HepG2 (cell line): ENCODE measurements at regions not wholly inside any gene's neighbourhood (a gene's known extent, or its start where the extent isn't known, plus 50 kb on each side); places are given as distances from the start of the nearest gene placed in this dataset.

Experiments used
- ATAC-seq: fragments of 200-7000 bp; cut with Tn5 transposase; 3 replicates; pipeline ENCODE4 v1.9.1; 2020; ENCODE audit warnings: mild to moderate bottlenecking, moderate library complexity
- BruUV-seq: library from RNA; stranded (reverse); fragments of 400-500 nt; replicated peaks from 2 replicates; lab custom pipeline; 2021; lab: Mats Ljungman, UMichigan
- CTCF ChIA-PET: fragments of 300-600 bp; formaldehyde crosslinking; extraction: SDS; loops from one replicate; lab custom pipeline; 2021; ENCODE audit warnings: low total read pairs, inconsistent platforms, low intra/inter-chr PET ratio; lab: Yijun Ruan, JAX
- POLR2A ChIA-PET: fragments of 350-600 bp; sonication (Branson Sonifier 250); formaldehyde crosslinking; loops from one replicate; lab custom pipeline; 2020; ENCODE audit warnings: antibody characterized with exemption, inconsistent platforms; lab: Yijun Ruan, JAX
- DNase-seq: peaks from one replicate; pipeline ENCODE4 v3.0.0-alpha.2; 2015; ENCODE audit warnings: low spot score
- FAIRE-seq: peaks from 3 replicates; lab custom pipeline; 2011; peaks lifted over from hg19 to GRCh38; lab: Jason Lieb, UNC
- H2AFZ ChIP-seq: one replicate; pipeline ENCODE4 v1.6.1; 2011; ENCODE audit warnings: low read length, inconsistent platforms
- H3K27ac ChIP-seq: fragments of 300-600 bp; 3 replicates; pipeline ENCODE4 v1.8.0; 2011; ENCODE audit warnings: mixed run types, mild to moderate bottlenecking, mixed read lengths, low read length, inconsistent platforms; ENCODE audit not compliant: insufficient read depth; ENCODE audit errors: extremely low read length
- H3K27me3 ChIP-seq, 2 experiments: fragments of 200-600 bp in 1 of 2; 2 replicates in 1 of 2; 3 replicates in 1 of 2; pipeline versions ENCODE4 v1.6.0 to v1.8.0; 2011; ENCODE audit warnings: low read length in 2 of 2, mild to moderate bottlenecking in 2 of 2, moderate library complexity in 2 of 2, inconsistent platforms in 1 of 2; ENCODE audit not compliant: insufficient read depth in 2 of 2, control insufficient read depth in 1 of 2
- H3K36me3 ChIP-seq, 2 experiments: fragments of 200-600 bp in 1 of 2; replicated peaks in 1 of 2; 2 replicates in 1 of 2; 3 replicates in 1 of 2; pipeline versions ENCODE4 v1.5.1 to v1.8.0; 2011; ENCODE audit warnings: low read length in 2 of 2, inconsistent platforms in 1 of 2; ENCODE audit not compliant: insufficient read depth in 2 of 2, control insufficient read depth in 1 of 2
- H3K4me1 ChIP-seq: 2 replicates; pipeline ENCODE4 v1.5.1; 2012; ENCODE audit warnings: low read length, inconsistent platforms; ENCODE audit not compliant: insufficient read depth
- H3K4me2 ChIP-seq: 2 replicates; pipeline ENCODE4 v1.6.0; 2011; ENCODE audit warnings: low read depth, low read length, inconsistent platforms
- H3K4me3 ChIP-seq, 3 experiments: fragments of 200-600 bp in 1 of 3; sonication (generic), shearing (Covaris generic) in 1 of 3; replicated peaks in 1 of 3; 2 replicates each; pipeline ENCODE4 v1.5.1; 2011 to 2016; ENCODE audit warnings: low read length in 3 of 3, inconsistent platforms in 2 of 3, low read depth in 2 of 3, mild to moderate bottlenecking in 2 of 3, control low read depth in 1 of 3, mixed read lengths in 1 of 3; ENCODE audit not compliant: insufficient read depth in 1 of 3
- H3K79me2 ChIP-seq: one replicate; pipeline ENCODE4 v1.6.1; 2011; ENCODE audit warnings: low read length, inconsistent platforms; ENCODE audit not compliant: insufficient read depth
- H3K9ac ChIP-seq: 2 replicates; pipeline ENCODE4 v1.6.0; 2011; ENCODE audit warnings: mild to moderate bottlenecking, low read depth, low read length, inconsistent platforms; ENCODE audit not compliant: insufficient read depth
- H3K9me3 ChIP-seq: 2 replicates; pipeline ENCODE4 v1.5.1; 2012; ENCODE audit warnings: mild to moderate bottlenecking, low read length
- H4K20me1 ChIP-seq: 2 replicates; pipeline ENCODE4 v1.6.0; 2011; ENCODE audit warnings: inconsistent platforms, mild to moderate bottlenecking, low read length, moderate library complexity; ENCODE audit not compliant: insufficient read depth
- HIVEP1 ChIP-seq: sonication (generic); formaldehyde crosslinking; IDR thresholded peaks from 2 replicates; pipeline ENCODE4 v1.4.0; 2020; ENCODE audit warnings: mild to moderate bottlenecking, missing genetic modification reagents
- JUND ChIP-seq: sonication (generic); formaldehyde crosslinking; IDR thresholded peaks from 2 replicates; pipeline ENCODE4 v1.8.0; 2022; ENCODE audit warnings: mild to moderate bottlenecking, missing genetic modification reagents
- MIER2 ChIP-seq: IDR thresholded peaks from 2 replicates; pipeline ENCODE4 v1.6.1; 2016; ENCODE audit warnings: missing biosample characterization, missing genetic modification reagents
- SKI ChIP-seq: fragments of 450-650 bp; IDR thresholded peaks from one replicate; pipeline ENCODE4 v1.6.1; 2018; ENCODE audit warnings: mild to moderate bottlenecking; ENCODE audit not compliant: partially characterized antibody
- TMF1 ChIP-seq: sonication (generic); formaldehyde crosslinking; IDR thresholded peaks from 2 replicates; pipeline ENCODE4 v1.8.1; 2022; ENCODE audit warnings: low read depth, missing genetic modification reagents
- ZNF235 ChIP-seq: sonication (generic); formaldehyde crosslinking; IDR thresholded peaks from 2 replicates; pipeline ENCODE4 v1.8.1; 2023; ENCODE audit warnings: mild to moderate bottlenecking, missing genetic modification reagents, borderline replicate concordance
- ZNF556 ChIP-seq: sonication (generic); formaldehyde crosslinking; IDR thresholded peaks from 2 replicates; pipeline ENCODE4 v1.4.0; 2020; ENCODE audit warnings: mild to moderate bottlenecking, missing genetic modification reagents, borderline replicate concordance
- ZSCAN25 ChIP-seq: sonication (generic); formaldehyde crosslinking; IDR thresholded peaks from 2 replicates; pipeline ENCODE4 v1.8.0; 2022; ENCODE audit warnings: mild to moderate bottlenecking, missing genetic modification reagents
- WGBS: methylation state at CpG from one replicate; pipeline ENCODE4 v1.1.6; 2017; ENCODE audit warnings: low lambda C conversion rate; 5-methylcytosine and 5-hydroxymethylcytosine counted together
- in situ Hi-C: cut with HindIII; loops from 2 replicates; pipeline ENCODE4 v1.10.0; 2017; ENCODE audit warnings: low pct_unique_long_range_greater_than_20kb; ENCODE audit not compliant: extremely low pct_ligation_motif_present
- intact Hi-C: fragments of 100-400 bp; cut with micrococcal nuclease; formaldehyde crosslinking; loops from one replicate; pipeline ENCODE4 v1.10.0; 2022; ENCODE audit not compliant: unreplicated experiment
- TF ChIP-seq, protein P1 (sequence below): sonication (generic); formaldehyde crosslinking; conservative IDR thresholded peaks from 2 replicates; pipeline ENCODE4 v1.8.1; 2023; ENCODE audit warnings: missing genetic modification reagents
- TF ChIP-seq, protein P2 (sequence below): sonication (generic); formaldehyde crosslinking; IDR thresholded peaks from 2 replicates; pipeline ENCODE4 v1.5.0; 2020; ENCODE audit warnings: mild to moderate bottlenecking, missing genetic modification reagents
- TF ChIP-seq, protein P3 (sequence below): sonication (generic); formaldehyde crosslinking; IDR thresholded peaks from 2 replicates; pipeline ENCODE4 v1.4.0; 2020; ENCODE audit warnings: missing genetic modification reagents
- TF ChIP-seq, protein P4 (sequence below): sonication (generic); formaldehyde crosslinking; IDR thresholded peaks from 2 replicates; pipeline ENCODE4 v1.4.0; 2020; ENCODE audit warnings: missing genetic modification reagents, mild to moderate bottlenecking, borderline replicate concordance

DNA sequence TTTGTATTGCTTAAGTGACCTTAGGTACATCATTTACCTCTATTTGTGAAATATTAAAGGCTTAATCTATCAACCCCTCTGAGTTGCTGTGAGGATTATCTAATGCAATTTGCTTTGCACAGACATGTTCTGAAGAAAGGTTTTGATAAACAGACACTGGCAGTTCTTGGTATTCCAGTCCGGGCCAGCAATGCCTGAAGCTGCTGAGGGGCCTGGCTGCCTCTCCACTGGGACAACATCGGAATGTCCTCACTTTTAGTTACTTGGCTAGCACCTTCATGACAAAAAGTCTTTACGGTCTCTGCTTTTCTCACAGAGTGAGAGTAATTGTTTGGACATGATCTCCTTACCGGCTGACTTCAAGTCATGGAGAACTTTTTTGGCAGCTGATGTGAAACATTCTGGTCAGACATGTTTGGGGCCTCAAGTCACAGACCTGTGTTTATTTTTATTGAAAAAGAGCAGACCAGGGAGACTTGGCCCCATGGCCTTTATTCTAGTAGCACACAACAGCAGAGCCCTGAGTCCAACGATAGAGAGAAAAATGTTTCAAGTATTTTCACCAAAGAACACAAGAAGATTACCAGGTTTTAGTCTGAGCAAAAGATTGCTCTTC, 1112.3 kb upstream of the FANCL start:
- FAIRE-seq (no peak), ATAC-seq (no peak), DNase-seq (no peak)
- Histone ChIP-seq H4K20me1 (no peaks in the 10 kb centered on the region), H3K27ac (no peak overlapping the region), H3K9me3 (no peaks in the 10 kb centered on the region), H3K4me2 (no peak overlapping the region), H2AFZ (no peak overlapping the region), H3K27me3 (no peaks in the 10 kb centered on the region), H3K9ac (no peak overlapping the region), H3K4me1 (no peaks in the 10 kb centered on the region), H3K79me2 (no peaks in the 10 kb centered on the region), H3K36me3 (no peaks in the 10 kb centered on the region), H3K4me3 (no peak overlapping the region)
- intact Hi-C loops (no loop called here), in situ Hi-C loops (no loop called here)
- WGBS, result 32% methylated on average over 5 of the region's 5 CpGs
- POLR2A ChIA-PET, result no interaction called here
- no TSS peak for BruUV-seq
- CTCF ChIA-PET, result no interaction called here
- TF ChIP-seq, protein P1, sequence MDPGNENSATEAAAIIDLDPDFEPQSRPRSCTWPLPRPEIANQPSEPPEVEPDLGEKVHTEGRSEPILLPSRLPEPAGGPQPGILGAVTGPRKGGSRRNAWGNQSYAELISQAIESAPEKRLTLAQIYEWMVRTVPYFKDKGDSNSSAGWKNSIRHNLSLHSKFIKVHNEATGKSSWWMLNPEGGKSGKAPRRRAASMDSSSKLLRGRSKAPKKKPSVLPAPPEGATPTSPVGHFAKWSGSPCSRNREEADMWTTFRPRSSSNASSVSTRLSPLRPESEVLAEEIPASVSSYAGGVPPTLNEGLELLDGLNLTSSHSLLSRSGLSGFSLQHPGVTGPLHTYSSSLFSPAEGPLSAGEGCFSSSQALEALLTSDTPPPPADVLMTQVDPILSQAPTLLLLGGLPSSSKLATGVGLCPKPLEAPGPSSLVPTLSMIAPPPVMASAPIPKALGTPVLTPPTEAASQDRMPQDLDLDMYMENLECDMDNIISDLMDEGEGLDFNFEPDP (CRISPR knock-in tag), result no peak
- TF ChIP-seq, protein P2, sequence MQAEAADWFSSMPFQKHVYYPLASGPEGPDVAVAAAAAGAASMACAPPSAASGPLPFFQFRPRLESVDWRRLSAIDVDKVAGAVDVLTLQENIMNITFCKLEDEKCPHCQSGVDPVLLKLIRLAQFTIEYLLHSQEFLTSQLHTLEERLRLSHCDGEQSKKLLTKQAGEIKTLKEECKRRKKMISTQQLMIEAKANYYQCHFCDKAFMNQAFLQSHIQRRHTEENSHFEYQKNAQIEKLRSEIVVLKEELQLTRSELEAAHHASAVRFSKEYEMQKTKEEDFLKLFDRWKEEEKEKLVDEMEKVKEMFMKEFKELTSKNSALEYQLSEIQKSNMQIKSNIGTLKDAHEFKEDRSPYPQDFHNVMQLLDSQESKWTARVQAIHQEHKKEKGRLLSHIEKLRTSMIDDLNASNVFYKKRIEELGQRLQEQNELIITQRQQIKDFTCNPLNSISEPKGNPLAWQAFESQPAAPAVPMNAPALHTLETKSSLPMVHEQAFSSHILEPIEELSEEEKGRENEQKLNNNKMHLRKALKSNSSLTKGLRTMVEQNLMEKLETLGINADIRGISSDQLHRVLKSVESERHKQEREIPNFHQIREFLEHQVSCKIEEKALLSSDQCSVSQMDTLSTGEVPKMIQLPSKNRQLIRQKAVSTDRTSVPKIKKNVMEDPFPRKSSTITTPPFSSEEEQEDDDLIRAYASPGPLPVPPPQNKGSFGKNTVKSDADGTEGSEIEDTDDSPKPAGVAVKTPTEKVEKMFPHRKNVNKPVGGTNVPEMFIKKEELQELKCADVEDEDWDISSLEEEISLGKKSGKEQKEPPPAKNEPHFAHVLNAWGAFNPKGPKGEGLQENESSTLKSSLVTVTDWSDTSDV (CRISPR knock-in tag), result no peak
- TF ChIP-seq ZNF235 (CRISPR knock-in tag) (no peak), TMF1 (no peak), JUND (CRISPR knock-in tag) (no peak), SKI (no peak), ZNF556 (no peak), HIVEP1 (CRISPR knock-in tag) (no peak), ZSCAN25 (no peak), MIER2 (no peak)
- TF ChIP-seq, protein P3, sequence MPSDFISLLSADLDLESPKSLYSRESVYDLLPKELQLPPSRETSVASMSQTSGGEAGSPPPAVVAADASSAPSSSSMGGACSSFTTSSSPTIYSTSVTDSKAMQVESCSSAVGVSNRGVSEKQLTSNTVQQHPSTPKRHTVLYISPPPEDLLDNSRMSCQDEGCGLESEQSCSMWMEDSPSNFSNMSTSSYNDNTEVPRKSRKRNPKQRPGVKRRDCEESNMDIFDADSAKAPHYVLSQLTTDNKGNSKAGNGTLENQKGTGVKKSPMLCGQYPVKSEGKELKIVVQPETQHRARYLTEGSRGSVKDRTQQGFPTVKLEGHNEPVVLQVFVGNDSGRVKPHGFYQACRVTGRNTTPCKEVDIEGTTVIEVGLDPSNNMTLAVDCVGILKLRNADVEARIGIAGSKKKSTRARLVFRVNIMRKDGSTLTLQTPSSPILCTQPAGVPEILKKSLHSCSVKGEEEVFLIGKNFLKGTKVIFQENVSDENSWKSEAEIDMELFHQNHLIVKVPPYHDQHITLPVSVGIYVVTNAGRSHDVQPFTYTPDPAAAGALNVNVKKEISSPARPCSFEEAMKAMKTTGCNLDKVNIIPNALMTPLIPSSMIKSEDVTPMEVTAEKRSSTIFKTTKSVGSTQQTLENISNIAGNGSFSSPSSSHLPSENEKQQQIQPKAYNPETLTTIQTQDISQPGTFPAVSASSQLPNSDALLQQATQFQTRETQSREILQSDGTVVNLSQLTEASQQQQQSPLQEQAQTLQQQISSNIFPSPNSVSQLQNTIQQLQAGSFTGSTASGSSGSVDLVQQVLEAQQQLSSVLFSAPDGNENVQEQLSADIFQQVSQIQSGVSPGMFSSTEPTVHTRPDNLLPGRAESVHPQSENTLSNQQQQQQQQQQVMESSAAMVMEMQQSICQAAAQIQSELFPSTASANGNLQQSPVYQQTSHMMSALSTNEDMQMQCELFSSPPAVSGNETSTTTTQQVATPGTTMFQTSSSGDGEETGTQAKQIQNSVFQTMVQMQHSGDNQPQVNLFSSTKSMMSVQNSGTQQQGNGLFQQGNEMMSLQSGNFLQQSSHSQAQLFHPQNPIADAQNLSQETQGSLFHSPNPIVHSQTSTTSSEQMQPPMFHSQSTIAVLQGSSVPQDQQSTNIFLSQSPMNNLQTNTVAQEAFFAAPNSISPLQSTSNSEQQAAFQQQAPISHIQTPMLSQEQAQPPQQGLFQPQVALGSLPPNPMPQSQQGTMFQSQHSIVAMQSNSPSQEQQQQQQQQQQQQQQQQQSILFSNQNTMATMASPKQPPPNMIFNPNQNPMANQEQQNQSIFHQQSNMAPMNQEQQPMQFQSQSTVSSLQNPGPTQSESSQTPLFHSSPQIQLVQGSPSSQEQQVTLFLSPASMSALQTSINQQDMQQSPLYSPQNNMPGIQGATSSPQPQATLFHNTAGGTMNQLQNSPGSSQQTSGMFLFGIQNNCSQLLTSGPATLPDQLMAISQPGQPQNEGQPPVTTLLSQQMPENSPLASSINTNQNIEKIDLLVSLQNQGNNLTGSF (CRISPR knock-in tag), result no peak
- TF ChIP-seq, protein P4, sequence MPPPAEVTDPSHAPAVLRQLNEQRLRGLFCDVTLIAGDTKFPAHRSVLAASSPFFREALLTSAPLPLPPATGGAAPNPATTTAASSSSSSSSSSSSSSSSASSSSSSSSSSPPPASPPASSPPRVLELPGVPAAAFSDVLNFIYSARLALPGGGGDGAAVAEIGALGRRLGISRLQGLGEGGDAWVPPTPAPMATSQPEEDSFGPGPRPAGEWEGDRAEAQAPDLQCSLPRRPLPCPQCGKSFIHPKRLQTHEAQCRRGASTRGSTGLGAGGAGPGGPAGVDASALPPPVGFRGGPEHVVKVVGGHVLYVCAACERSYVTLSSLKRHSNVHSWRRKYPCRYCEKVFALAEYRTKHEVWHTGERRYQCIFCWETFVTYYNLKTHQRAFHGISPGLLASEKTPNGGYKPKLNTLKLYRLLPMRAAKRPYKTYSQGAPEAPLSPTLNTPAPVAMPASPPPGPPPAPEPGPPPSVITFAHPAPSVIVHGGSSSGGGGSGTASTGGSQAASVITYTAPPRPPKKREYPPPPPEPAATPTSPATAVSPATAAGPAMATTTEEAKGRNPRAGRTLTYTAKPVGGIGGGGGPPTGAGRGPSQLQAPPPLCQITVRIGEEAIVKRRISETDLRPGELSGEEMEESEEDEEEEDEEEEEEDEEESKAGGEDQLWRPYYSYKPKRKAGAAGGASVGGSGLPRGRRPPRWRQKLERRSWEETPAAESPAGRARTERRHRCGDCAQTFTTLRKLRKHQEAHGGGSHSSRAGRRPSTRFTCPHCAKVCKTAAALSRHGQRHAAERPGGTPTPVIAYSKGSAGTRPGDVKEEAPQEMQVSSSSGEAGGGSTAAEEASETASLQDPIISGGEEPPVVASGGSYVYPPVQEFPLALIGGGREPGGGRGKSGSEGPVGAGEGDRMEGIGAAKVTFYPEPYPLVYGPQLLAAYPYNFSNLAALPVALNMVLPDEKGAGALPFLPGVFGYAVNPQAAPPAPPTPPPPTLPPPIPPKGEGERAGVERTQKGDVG, result no peak
